Adrenal gland (tissue), 9 donors: ENCODE measurements at regions not wholly inside any gene's neighbourhood (a gene's known extent, or its start where the extent isn't known, plus 50 kb on each side); places are given as distances from the start of the nearest gene placed in this dataset.

ENCODE experiments used
- DNase-seq, 7 donors: peaks; one replicate each; pipeline ENCODE4 v3.0.0-alpha.2; 2019 to 2020
- H3K27ac ChIP-seq, 5 donors: fragments of 200-600 bp; sonication (generic) in 4 of 5; 1 replicate in 3 of 5; 2 replicates in 2 of 5; pipeline versions ENCODE4 v1.5.1 to v1.8.0; 2016 to 2020; ENCODE audit warnings: mild to moderate bottlenecking in 1 of 5
- H3K27me3 ChIP-seq: fragments of 200-600 bp; 2 replicates; pipeline ENCODE4 v1.8.0; 2021
- H3K36me3 ChIP-seq, 2 donors: fragments of 200-600 bp; replicated peaks in 1 of 2; 1 replicate in 1 of 2; 2 replicates in 1 of 2; pipeline versions ENCODE4 v1.5.1 to v1.8.0; 2018 to 2022
- H3K4me1 ChIP-seq, 2 donors: fragments of 200-600 bp; replicated peaks in 1 of 2; 1 replicate in 1 of 2; 2 replicates in 1 of 2; pipeline versions ENCODE4 v1.5.1 to v1.8.0; 2018 to 2021
- H3K4me3 ChIP-seq, 4 donors: fragments of 200-600 bp; sonication (generic) in 3 of 4; one replicate each; pipeline ENCODE4 v1.5.1; 2016 to 2018
- H3K9me3 ChIP-seq, 3 donors: fragments of 200-600 bp; sonication (generic) in 1 of 3; replicated peaks in 1 of 3; 1 replicate in 2 of 3; 2 replicates in 1 of 3; pipeline versions ENCODE4 v1.5.1 to v1.8.0; 2016 to 2021
- CTCF ChIP-seq, 6 experiments: fragments of 450-650 bp in 4 of 6; fragments of 200-600 bp in 2 of 6; sonication (generic) in 1 of 6; IDR thresholded peaks; 1 replicate in 5 of 6; 2 replicates in 1 of 6; pipeline versions ENCODE4 v1.5.1 to v1.8.0; 2016 to 2021; ENCODE audit warnings: antibody characterized with exemption in 6 of 6, mild to moderate bottlenecking in 2 of 6, moderate library complexity in 1 of 6
- POLR2A ChIP-seq, 2 donors: fragments of 450-650 bp; IDR thresholded peaks; one replicate each; pipeline ENCODE4 v1.6.1; 2017; ENCODE audit warnings: antibody characterized with exemption in 2 of 2, mild to moderate bottlenecking in 2 of 2, moderate library complexity in 1 of 2
- WGBS, 4 donors: extraction: QIAGEN DNeasy Blood & Tissue Kit in 2 of 4; methylation state at CpG; one replicate each; pipeline versions ENCODE4 v1.1.5 to v1.1.7; 2013 to 2017; 5-methylcytosine and 5-hydroxymethylcytosine counted together
- intact Hi-C, 2 donors: fragments of 100-400 bp; cut with DNase I; formaldehyde crosslinking; loops; one replicate each; pipeline versions ENCODE4 v1.14.1 to v1.15.0; 2022 to 2023
- donor health status: healthy with polysubstance abuse.
- donor health status: Bipolar disorder and iron deficiency.
- donor health status: DM: yes; HTN: yes; CAD: no.
- donor health status: DM: no; HTN: no; CAD: no.
- donor health status: DM: no; HTN: no; CAD: no.

- no peaks in the 10 kb centered on the region for H3K27me3 ChIP-seq
- DNase-seq: no peak
- no peak overlapping the region for H3K4me3 ChIP-seq
- no peaks in the 10 kb centered on the region for H3K9me3 ChIP-seq
- H3K4me1 ChIP-seq: no peaks in the 10 kb centered on the region
- intact Hi-C loops: no loop called here
- H3K36me3 ChIP-seq: no peaks in the 10 kb centered on the region
- H3K27ac ChIP-seq: no peak overlapping the region
- TF ChIP-seq POLR2A (IDR thresholded peaks at IDR 0.05): no peak
- no peak for TF ChIP-seq CTCF (IDR thresholded peaks at IDR 0.05)
Observed at GRCh38 chr5:85030316-85031084, 645.8 kb upstream of the EDIL3 start.

GRCh38 chr5:85049020-85049419, 664.3 kb upstream of the EDIL3 start:
- Histone ChIP-seq H3K27ac (no peak overlapping the region), H3K4me3 (no peak overlapping the region), H3K9me3 (no peaks in the 10 kb centered on the region), H3K36me3 (no peaks in the 10 kb centered on the region), H3K27me3 (no peaks in the 10 kb centered on the region), H3K4me1 (no peaks in the 10 kb centered on the region)
- DNase-seq: peak in 1 of 7 donors; percentile 24
- intact Hi-C loops: loop anchor here in 1 of 2 donors (10.0 kb wide), 1 partner anchor 774 kb away; no protein-coding TSS in a partner anchor
- WGBS, 4 donors: 0 to 4% (median 1%) methylated on average over 1 of the region's 1 CpG
- TF ChIP-seq CTCF (IDR thresholded peaks at IDR 0.05) (peak in 5 of 6 experiments; percentile 30 to 48 (median 42)), POLR2A (IDR thresholded peaks at IDR 0.05) (no peak)

GRCh38 chr5:85052826-85053225, 668.1 kb upstream of the EDIL3 start:
- no peak for TF ChIP-seq POLR2A (IDR thresholded peaks at IDR 0.05)
- no peak for TF ChIP-seq CTCF (IDR thresholded peaks at IDR 0.05)
- no peaks in the 10 kb centered on the region for H3K4me1 ChIP-seq
- H3K4me3 ChIP-seq: no peak overlapping the region
- no peaks in the 10 kb centered on the region for H3K36me3 ChIP-seq
- no peak for DNase-seq
- intact Hi-C loops: no loop called here
- 74 to 82% (median 75%) methylated on average over 3 of the region's 3 CpGs for WGBS, 4 donors
- H3K27ac ChIP-seq: no peak overlapping the region
- no peaks in the 10 kb centered on the region for H3K9me3 ChIP-seq
- no peaks in the 10 kb centered on the region for H3K27me3 ChIP-seq

- H3K4me1 ChIP-seq: no peaks in the 10 kb centered on the region
- no peak overlapping the region for H3K4me3 ChIP-seq
- no peaks in the 10 kb centered on the region for H3K36me3 ChIP-seq
- DNase-seq: no peak
- H3K9me3 ChIP-seq: peaks cover 0 to 4% (median 0%) of the 10 kb centered on the region in 3 donors
- intact Hi-C loops: no loop called here
- H3K27me3 ChIP-seq: no peaks in the 10 kb centered on the region
- no peak for TF ChIP-seq POLR2A (IDR thresholded peaks at IDR 0.05)
- no peak for TF ChIP-seq CTCF (IDR thresholded peaks at IDR 0.05)
- H3K27ac ChIP-seq: no peak overlapping the region
- WGBS, 4 donors: 81 to 86% (median 84%) methylated on average over 8 of the region's 8 CpGs
Observed at GRCh38 chr5:85069659-85070640, 685.3 kb upstream of the EDIL3 start.
